ENCODE measurements at regions not wholly inside any gene's neighbourhood (a gene's known extent, or its start where the extent isn't known, plus 50 kb on each side); places are given as distances from the start of the nearest gene placed in this dataset.

GRCh38 chr2:215191477-215191876 lies 53.1 kb upstream of the ABCA12 start:
- Histone ChIP-seq H3K27me3 (ENCODE audit: insufficient read depth, low read length) (no peaks in the 10 kb centered on the region; the same call in 1 of the 2 replicates), H3K23me2 (ENCODE audit: insufficient read length, low read depth, low read length, poor library complexity, severe bottlenecking) (no peaks in the 10 kb centered on the region), H3K14ac (ENCODE audit: insufficient read depth, low read length) (no peak overlapping the region), H4K5ac (ENCODE audit: insufficient read length, low read depth, low read length) (no peak overlapping the region), H3K9me3 (ENCODE audit: control insufficient read depth, low read depth, low read length) (no peaks in the 10 kb centered on the region), H3K4ac (ENCODE audit: low read depth, low read length) (no peak overlapping the region), H4K91ac (ENCODE audit: insufficient read length, low read depth, low read length) (no peak overlapping the region), H3K18ac (ENCODE audit: insufficient read length, low read depth, low read length) (no peak overlapping the region), H2BK12ac (ENCODE audit: insufficient read length, low read depth, low read length) (no peak overlapping the region), H3K56ac (ENCODE audit: insufficient read length, low read depth, low read length) (no peak overlapping the region), H3T11ph (ENCODE audit: low read length) (no peak overlapping the region), H2AFZ (ENCODE audit: low read length) (no peak overlapping the region), H3K79me1 (ENCODE audit: insufficient read depth, low read depth, low read length, poor library complexity, severe bottlenecking) (no peaks in the 10 kb centered on the region), H3K79me2 (ENCODE audit: insufficient read depth, low read length) (no peaks in the 10 kb centered on the region), H2BK120ac (ENCODE audit: low read depth, low read length, poor library complexity, severe bottlenecking) (no peak overlapping the region), H2AK5ac (ENCODE audit: insufficient read length, low read length) (no peak overlapping the region), H3K9ac (ENCODE audit: extremely low read depth, insufficient read length, low read length) (no peak overlapping the region), H3K4me1 (ENCODE audit: insufficient read depth, low read length) (no peaks in the 10 kb centered on the region), H3K23ac (ENCODE audit: insufficient read length, low read depth, low read length) (no peak overlapping the region), H3K27ac (ENCODE audit: insufficient read length, low read depth, low read length) (no peak overlapping the region), H2BK20ac (ENCODE audit: low read depth, low read length, poor library complexity, severe bottlenecking) (no peak overlapping the region), H4K8ac (replicated peaks; ENCODE audit: insufficient read length, low read depth, low read length) (no peak overlapping the region), H3K4me2 (ENCODE audit: insufficient read depth, insufficient read length, low read length) (no peak overlapping the region), H2BK15ac (ENCODE audit: low read depth, low read length) (no peak overlapping the region), H2BK5ac (ENCODE audit: insufficient read length, low read length) (no peak overlapping the region), H4K20me1 (ENCODE audit: control insufficient read depth, insufficient read depth, insufficient read length) (no peaks in the 10 kb centered on the region)
- Mint-ChIP-seq H3K27ac (no peak overlapping the region), H3K4me1 (no peaks in the 10 kb centered on the region), H3K4me3 (no peak overlapping the region), H3K36me3 (ENCODE audit: insufficient read depth in 1 of 3, low read depth in 3 of 3) (no peaks in the 10 kb centered on the region), H3K9me3 (peaks cover 2% of the 10 kb centered on the region in 2 experiments; a peak in 2 of 5 replicates), H3K27me3 (ENCODE audit: low read depth) (peaks cover 2% of the 10 kb centered on the region; the same call in 1 of the 2 replicates)
- WGBS (ENCODE audit: extremely low coverage, insufficient read length, low lambda C conversion rate): no CpG with 5 or more reads among the region's 2 CpGs
- no peak for DNase-seq
- no peak for TF ChIP-seq CTCF (conservative IDR thresholded peaks at IDR 0.05)

Data from H9 (cell line).